Amniotic stem cell (primary cell): ENCODE measurements at regions not wholly inside any gene's neighbourhood (a gene's known extent, or its start where the extent isn't known, plus 50 kb on each side); places are given as distances from the start of the nearest gene placed in this dataset.

Source experiments
- DNase-seq: peaks from one replicate; lab custom pipeline; 2025; lab: John Stamatoyannopoulos, UW

- no peak for DNase-seq
These were observed 198.7 kb downstream of the SKIDA1 start for GRCh38 chr10:21326594-21327288.

- DNase-seq, result no peak
These were observed 206.8 kb downstream of the SKIDA1 start for GRCh38 chr10:21318540-21319167.

GRCh38 chr10:21317902-21318301, 207.6 kb downstream of the SKIDA1 start:
- DNase-seq, result no peak

GRCh38 chr10:21315645-21316220, 209.7 kb downstream of the SKIDA1 start:
- peak; percentile 51 for DNase-seq

- DNase-seq, result no peak
These were observed 210.4 kb downstream of the SKIDA1 start for GRCh38 chr10:21314906-21315644.

- no peak for DNase-seq
These were observed 211.3 kb downstream of the SKIDA1 start for GRCh38 chr10:21314111-21314626.

- DNase-seq, result no peak
These were observed 211.8 kb downstream of the SKIDA1 start for GRCh38 chr10:21313691-21314090.

- no peak for DNase-seq
These were observed 214.1 kb downstream of the SKIDA1 start for GRCh38 chr10:21311426-21311825.

GRCh38 chr10:21309427-21309826, 216.1 kb downstream of the SKIDA1 start:
- no peak for DNase-seq

GRCh38 chr10:21308946-21309345, 216.5 kb downstream of the SKIDA1 start:
- DNase-seq, result no peak

GRCh38 chr10:21308018-21308417, 217.5 kb downstream of the SKIDA1 start:
- no peak for DNase-seq

GRCh38 chr10:21304608-21305007, 220.9 kb downstream of the SKIDA1 start:
- no peak for DNase-seq

GRCh38 chr10:21304198-21304597, 221.3 kb downstream of the SKIDA1 start:
- no peak for DNase-seq

GRCh38 chr10:21300551-21300950, 224.9 kb downstream of the SKIDA1 start:
- DNase-seq, result no peak

- DNase-seq, result no peak
These were observed 226.2 kb downstream of the SKIDA1 start for GRCh38 chr10:21299330-21299729.

GRCh38 chr10:21298701-21299100, 226.8 kb downstream of the SKIDA1 start:
- no peak for DNase-seq

GRCh38 chr10:21297603-21298383, 227.7 kb downstream of the SKIDA1 start:
- DNase-seq, result no peak

- DNase-seq, result no peak
These were observed 228.7 kb downstream of the SKIDA1 start for GRCh38 chr10:21296575-21297355.

- no peak for DNase-seq
These were observed 231.7 kb downstream of the SKIDA1 start for GRCh38 chr10:21293518-21294356.
